ENCODE measurements at regions not wholly inside any gene's neighbourhood (a gene's known extent, or its start where the extent isn't known, plus 50 kb on each side); places are given as distances from the start of the nearest gene placed in this dataset.

DNA sequence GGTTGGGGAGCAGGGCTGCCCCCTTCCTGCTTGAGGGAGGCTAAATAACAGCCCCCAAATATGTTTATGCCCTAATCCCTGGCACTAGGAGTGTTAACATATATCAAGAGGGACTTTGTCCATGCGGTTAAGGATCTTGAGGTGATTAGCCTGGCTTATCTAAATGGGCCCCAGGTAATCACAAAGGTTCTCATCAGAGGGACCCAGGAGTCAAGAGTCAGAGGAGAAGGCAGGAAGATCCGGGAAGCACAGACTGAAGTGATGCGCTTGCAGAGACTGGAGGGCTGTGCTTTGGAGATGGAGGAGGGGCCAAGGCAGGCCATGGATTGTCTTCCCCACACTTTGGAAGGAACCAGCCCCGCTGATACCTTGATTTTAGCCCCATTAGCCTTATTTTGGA lies 86.4 kb downstream of the IER5 start:
- H3K4me1 ChIP-seq = no peaks in the 10 kb centered on the region
- H3K9me3 ChIP-seq = peaks cover 4% of the 10 kb centered on the region; the same call in 1 of the 2 replicates
- H3K4me3 ChIP-seq (ENCODE audit: low read depth, low read length) = no peak overlapping the region
- H3K27me3 ChIP-seq = no peaks in the 10 kb centered on the region
- DNase-seq = no peak
- no peaks in the 10 kb centered on the region for H3K36me3 ChIP-seq
- TF ChIP-seq, protein P1, sequence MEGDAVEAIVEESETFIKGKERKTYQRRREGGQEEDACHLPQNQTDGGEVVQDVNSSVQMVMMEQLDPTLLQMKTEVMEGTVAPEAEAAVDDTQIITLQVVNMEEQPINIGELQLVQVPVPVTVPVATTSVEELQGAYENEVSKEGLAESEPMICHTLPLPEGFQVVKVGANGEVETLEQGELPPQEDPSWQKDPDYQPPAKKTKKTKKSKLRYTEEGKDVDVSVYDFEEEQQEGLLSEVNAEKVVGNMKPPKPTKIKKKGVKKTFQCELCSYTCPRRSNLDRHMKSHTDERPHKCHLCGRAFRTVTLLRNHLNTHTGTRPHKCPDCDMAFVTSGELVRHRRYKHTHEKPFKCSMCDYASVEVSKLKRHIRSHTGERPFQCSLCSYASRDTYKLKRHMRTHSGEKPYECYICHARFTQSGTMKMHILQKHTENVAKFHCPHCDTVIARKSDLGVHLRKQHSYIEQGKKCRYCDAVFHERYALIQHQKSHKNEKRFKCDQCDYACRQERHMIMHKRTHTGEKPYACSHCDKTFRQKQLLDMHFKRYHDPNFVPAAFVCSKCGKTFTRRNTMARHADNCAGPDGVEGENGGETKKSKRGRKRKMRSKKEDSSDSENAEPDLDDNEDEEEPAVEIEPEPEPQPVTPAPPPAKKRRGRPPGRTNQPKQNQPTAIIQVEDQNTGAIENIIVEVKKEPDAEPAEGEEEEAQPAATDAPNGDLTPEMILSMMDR (IDR thresholded peaks at IDR 0.05; ENCODE audit: low read depth, low read length) = no peak

DNA sequence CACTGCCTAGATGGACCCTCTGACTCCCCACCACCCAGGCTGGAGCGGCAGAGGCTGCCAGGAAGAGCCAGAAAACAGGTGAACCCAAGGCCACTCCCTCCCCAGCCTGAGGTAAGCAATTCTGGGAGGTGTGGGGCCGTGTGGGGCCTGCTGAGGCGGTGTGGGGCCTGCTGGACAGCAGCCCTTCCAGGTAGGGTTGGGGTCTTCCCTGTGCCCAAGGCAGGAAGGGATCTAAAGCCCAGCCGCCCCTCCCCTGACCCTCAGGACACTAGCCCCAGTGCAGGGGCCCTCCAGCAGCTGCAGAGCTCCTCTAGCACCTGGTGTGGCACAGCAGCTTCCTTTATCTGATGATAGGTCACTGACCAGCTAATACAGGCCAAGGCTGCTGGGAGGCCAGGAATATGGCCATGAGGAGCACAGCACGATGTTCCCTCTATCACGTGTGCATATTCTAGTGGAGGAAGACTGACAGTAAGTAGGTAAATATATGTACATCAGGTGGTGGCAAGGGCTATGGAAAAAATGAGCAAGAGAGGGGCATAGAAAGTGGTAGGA lies 86.9 kb downstream of the IER5 start:
- no peak for DNase-seq
- Histone ChIP-seq H3K36me3 (no peaks in the 10 kb centered on the region), H3K9me3 (peaks cover 4% of the 10 kb centered on the region; the same call in 1 of the 2 replicates), H3K4me3 (ENCODE audit: low read depth, low read length) (no peak overlapping the region), H3K27me3 (no peaks in the 10 kb centered on the region), H3K4me1 (no peaks in the 10 kb centered on the region; the same call in 1 of the 2 replicates)
- TF ChIP-seq, protein P1 (IDR thresholded peaks at IDR 0.05; ENCODE audit: low read depth, low read length) = no peak

DNA sequence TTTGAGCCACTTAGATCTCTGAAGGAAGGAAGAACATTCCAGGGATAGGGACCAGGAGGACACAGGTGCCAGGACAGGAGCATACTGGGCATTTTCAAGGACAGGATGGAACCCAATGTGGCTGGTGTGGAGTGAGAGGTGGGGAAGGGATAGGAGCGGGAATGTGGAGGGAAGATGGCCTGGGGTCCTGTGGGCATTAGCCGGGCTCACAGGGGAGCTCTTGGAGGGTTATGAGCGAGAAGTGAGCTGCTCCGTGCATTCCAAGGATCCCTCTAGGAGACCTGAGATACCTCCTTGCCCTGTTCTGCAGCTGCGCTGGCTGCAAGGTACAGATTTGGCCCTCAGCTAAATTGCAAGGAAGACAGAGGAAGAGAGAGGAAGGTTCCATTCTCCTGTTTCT lies 87.5 kb downstream of the IER5 start:
- TF ChIP-seq, protein P1 (IDR thresholded peaks at IDR 0.05; ENCODE audit: low read depth, low read length) = no peak
- peaks cover 4% of the 10 kb centered on the region; the same call in 1 of the 2 replicates for H3K9me3 ChIP-seq
- no peaks in the 10 kb centered on the region for H3K36me3 ChIP-seq
- no peaks in the 10 kb centered on the region for H3K27me3 ChIP-seq
- no peak for DNase-seq
- no peak overlapping the region for H3K4me3 ChIP-seq (ENCODE audit: low read depth, low read length)
- no peaks in the 10 kb centered on the region; the same call in 1 of the 2 replicates for H3K4me1 ChIP-seq

DNA sequence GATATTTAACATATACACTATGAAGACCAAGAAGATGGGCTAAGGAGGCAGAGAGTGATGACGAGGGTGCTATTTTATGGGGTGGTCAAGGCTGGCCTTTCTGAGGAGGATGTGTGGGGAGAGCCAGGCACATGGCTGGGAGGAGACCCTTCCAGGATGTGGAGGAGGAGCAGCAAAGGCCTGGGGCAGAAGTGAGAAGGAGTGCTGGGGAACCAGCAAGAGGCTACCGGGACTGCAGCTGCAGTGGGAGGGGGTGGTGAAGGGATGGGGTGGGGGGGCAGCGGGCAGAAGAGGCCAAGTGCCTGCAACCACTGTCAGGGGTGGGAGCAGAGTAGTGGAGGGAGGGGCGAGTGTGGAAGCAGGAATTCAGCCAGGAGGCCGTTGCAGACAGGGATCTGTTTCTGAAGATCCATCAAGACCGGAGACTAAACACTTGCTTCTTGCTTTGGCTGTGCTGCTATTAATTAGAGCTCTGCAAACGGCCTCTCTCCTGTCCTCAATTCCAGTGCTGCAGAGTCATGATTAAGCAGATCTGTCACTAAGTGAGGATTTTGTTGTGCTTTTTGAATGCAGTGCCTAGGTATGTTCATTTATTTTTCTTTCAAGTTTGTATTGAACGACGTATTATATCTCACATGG lies 89.9 kb downstream of the IER5 start:
- Histone ChIP-seq H3K4me3 (ENCODE audit: low read depth, low read length) (no peak overlapping the region), H3K27me3 (no peaks in the 10 kb centered on the region), H3K4me1 (no peaks in the 10 kb centered on the region; the same call in 1 of the 2 replicates), H3K36me3 (no peaks in the 10 kb centered on the region), H3K9me3 (peaks cover under 1% of the 10 kb centered on the region; the same call in 1 of the 2 replicates)
- TF ChIP-seq, protein P1 (IDR thresholded peaks at IDR 0.05; ENCODE audit: low read depth, low read length) = no peak
- DNase-seq = no peak

DNA sequence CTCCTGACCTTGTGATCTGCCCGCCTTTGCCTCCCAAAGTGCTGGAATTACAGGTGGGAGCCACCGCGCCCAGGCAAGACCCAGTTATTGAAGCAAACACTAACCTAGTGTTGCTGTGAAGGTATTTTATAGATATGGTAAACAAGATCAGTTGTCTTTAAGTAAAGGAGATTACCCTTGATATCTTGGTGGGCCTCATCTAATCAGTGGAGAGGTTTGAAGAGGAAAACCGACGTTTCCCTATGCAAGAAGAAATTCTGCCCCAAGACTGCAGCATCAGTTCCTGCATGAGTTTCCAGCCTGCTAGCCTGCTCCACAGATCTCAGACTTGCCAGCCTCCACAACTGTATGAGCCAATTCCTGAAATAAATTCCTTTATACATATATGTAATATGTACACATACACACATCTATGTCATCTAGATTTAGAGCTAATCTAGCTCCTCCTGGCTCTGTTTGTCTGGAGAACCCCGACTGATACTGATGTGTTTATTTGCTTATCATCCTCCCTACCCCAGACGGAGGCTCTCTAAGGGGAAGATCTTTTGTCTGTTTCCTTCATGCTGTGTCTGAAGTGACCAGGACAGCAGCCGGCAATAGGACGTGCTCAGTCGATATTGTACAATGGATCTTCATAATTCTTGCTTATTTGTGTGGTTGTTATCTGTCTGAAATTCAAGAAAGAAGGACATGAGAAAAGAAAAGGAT lies 90.9 kb downstream of the IER5 start:
- no peaks in the 10 kb centered on the region for H3K36me3 ChIP-seq
- H3K9me3 ChIP-seq = no peaks in the 10 kb centered on the region

More for the DNA sequence above, 90.9 kb downstream of the IER5 start:
- peaks cover 4% of the 10 kb centered on the region for H3K27me3 ChIP-seq
- TF ChIP-seq, protein P1 (IDR thresholded peaks at IDR 0.05; ENCODE audit: low read depth, low read length) = no peak
- no peak overlapping the region for H3K4me3 ChIP-seq (ENCODE audit: low read depth, low read length)
- no peaks in the 10 kb centered on the region; the same call in 1 of the 2 replicates for H3K4me1 ChIP-seq
- no peak for DNase-seq
